ENCODE measurements at regions not wholly inside any gene's neighbourhood (a gene's known extent, or its start where the extent isn't known, plus 50 kb on each side); places are given as distances from the start of the nearest gene placed in this dataset.

DNA sequence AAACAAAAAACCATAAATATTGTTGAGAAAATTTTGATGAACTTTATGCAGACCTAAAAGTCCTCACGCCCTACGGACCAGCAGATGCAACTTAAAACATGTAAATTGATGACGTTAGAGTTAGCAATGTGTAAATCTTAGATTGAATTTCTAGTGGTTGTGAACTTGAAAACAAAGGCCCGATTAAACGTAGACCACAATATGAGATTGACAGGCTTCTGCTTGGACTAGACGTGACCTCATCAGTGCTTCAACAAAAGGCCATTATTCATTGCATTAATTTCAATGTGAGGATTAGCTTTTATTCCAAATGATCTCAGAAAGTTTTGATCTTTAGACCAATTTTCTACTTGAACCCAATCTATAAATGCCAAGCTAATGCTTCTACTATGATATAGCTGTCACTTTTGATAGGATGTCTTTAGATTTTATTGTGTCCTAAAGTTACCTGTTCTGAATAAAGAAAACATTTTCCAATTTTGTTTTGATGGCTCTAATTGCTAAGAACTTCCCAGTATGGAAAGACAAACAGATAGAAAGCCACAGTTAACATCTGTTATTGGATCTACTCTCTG lies 55.4 kb upstream of the SPPL2A start:
- H3K4me3 ChIP-seq: no peak overlapping the region
- no peak for TF ChIP-seq EZH2phosphoT487 (IDR thresholded peaks at IDR 0.05; ENCODE audit: low read depth, severe bottlenecking, unreplicated experiment)
- no peak for TF ChIP-seq EZH2 (IDR thresholded peaks at IDR 0.05; ENCODE audit: borderline replicate concordance)
- TF ChIP-seq, protein P1, sequence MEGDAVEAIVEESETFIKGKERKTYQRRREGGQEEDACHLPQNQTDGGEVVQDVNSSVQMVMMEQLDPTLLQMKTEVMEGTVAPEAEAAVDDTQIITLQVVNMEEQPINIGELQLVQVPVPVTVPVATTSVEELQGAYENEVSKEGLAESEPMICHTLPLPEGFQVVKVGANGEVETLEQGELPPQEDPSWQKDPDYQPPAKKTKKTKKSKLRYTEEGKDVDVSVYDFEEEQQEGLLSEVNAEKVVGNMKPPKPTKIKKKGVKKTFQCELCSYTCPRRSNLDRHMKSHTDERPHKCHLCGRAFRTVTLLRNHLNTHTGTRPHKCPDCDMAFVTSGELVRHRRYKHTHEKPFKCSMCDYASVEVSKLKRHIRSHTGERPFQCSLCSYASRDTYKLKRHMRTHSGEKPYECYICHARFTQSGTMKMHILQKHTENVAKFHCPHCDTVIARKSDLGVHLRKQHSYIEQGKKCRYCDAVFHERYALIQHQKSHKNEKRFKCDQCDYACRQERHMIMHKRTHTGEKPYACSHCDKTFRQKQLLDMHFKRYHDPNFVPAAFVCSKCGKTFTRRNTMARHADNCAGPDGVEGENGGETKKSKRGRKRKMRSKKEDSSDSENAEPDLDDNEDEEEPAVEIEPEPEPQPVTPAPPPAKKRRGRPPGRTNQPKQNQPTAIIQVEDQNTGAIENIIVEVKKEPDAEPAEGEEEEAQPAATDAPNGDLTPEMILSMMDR (IDR thresholded peaks at IDR 0.05; ENCODE audit: poor library complexity): no peak
- no peaks in the 10 kb centered on the region for H3K36me3 ChIP-seq (replicated peaks; ENCODE audit: insufficient read depth, low read depth)
- H3K27me3 ChIP-seq: no peaks in the 10 kb centered on the region
- no peaks in the 10 kb centered on the region for H4K20me1 ChIP-seq (ENCODE audit: insufficient read depth, poor library complexity, severe bottlenecking)
- H3K79me2 ChIP-seq: no peaks in the 10 kb centered on the region
- H3K4me1 ChIP-seq (ENCODE audit: insufficient read depth): no peaks in the 10 kb centered on the region
- no peaks in the 10 kb centered on the region for H3K9me3 ChIP-seq (ENCODE audit: low read depth)
- no peak overlapping the region for H2AFZ ChIP-seq
- no peaks in the 10 kb centered on the region for H3K9me2 ChIP-seq (replicated peaks; ENCODE audit: insufficient read depth)
- no peak for DNase-seq (ENCODE audit: low spot score)
- WGBS (ENCODE audit: low lambda C conversion rate, missing lambda C conversion rate): 87% methylated on average over 6 of the region's 6 CpGs
- no peak overlapping the region for H3K4me2 ChIP-seq
- H3K27ac ChIP-seq: no peak overlapping the region

DNA sequence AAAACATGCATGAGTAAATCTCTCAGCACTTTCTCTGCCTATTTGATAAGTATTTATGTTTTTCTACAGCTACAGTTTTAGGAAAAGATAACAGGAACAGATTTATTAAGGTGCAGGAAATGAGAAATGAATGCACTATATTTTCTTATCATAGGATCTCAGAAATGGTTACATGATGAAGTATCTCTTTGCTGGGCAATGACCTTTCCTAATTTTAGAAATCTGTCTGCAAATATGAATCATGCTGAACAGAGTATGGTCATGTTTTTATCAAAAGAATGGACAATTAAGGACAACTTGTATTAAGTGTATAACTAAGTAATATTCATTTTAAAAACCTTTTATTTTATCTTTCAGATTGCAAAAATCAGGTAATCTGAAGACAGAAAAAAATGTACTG lies 53.8 kb upstream of the SPPL2A start:
- TF ChIP-seq EZH2phosphoT487 (IDR thresholded peaks at IDR 0.05; ENCODE audit: low read depth, severe bottlenecking, unreplicated experiment): no peak
- TF ChIP-seq, protein P1 (IDR thresholded peaks at IDR 0.05; ENCODE audit: poor library complexity): no peak
- TF ChIP-seq EZH2 (IDR thresholded peaks at IDR 0.05; ENCODE audit: borderline replicate concordance): no peak
- Histone ChIP-seq H3K4me3 (no peak overlapping the region), H3K4me2 (no peak overlapping the region), H3K4me1 (ENCODE audit: insufficient read depth) (no peaks in the 10 kb centered on the region), H3K36me3 (replicated peaks; ENCODE audit: insufficient read depth, low read depth) (no peaks in the 10 kb centered on the region), H3K27me3 (no peaks in the 10 kb centered on the region), H3K27ac (no peak overlapping the region), H2AFZ (no peak overlapping the region), H3K79me2 (no peaks in the 10 kb centered on the region), H3K9me2 (replicated peaks; ENCODE audit: insufficient read depth) (no peaks in the 10 kb centered on the region), H4K20me1 (ENCODE audit: insufficient read depth, poor library complexity, severe bottlenecking) (no peaks in the 10 kb centered on the region), H3K9me3 (ENCODE audit: low read depth) (no peaks in the 10 kb centered on the region)
- DNase-seq (ENCODE audit: low spot score): no peak

DNA sequence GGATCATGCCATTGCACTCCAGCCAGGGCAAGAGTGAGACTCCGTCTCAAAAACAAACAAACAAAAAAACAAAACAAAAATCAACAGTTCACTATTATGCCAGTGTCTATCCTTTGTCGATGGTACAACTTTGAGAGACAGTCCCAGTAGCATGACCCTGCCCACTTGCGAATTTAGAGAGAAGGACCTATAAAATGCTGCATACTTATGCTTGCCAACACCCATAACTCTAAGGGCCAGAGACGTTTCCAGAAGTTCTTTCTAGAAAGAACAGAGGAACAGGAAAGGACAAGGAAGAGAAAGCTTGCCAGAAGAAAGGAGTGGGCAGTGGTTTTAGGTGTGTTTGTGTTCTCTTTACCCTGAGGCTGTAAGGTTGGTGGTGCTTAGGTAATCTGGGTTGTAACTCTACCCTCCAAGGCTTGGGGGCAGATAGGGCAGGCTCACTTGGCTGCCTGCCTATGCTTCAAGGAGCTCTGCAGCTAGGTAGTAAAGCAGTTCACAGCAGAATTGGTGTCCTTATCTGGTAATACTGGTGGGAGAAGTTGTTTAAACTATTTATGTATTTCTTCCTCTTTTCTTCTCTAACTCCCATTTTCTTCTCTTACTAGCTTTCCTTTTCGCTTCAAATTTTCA lies 50.6 kb upstream of the SPPL2A start:
- no peak for DNase-seq (ENCODE audit: low spot score)
- H3K9me3 ChIP-seq (ENCODE audit: low read depth): no peaks in the 10 kb centered on the region

More for the DNA sequence above, 50.6 kb upstream of the SPPL2A start:
- Histone ChIP-seq H3K4me1 (ENCODE audit: insufficient read depth) (no peaks in the 10 kb centered on the region), H3K27ac (no peak overlapping the region), H3K4me2 (no peak overlapping the region), H3K9me2 (replicated peaks; ENCODE audit: insufficient read depth) (no peaks in the 10 kb centered on the region), H3K36me3 (replicated peaks; ENCODE audit: insufficient read depth, low read depth) (no peaks in the 10 kb centered on the region), H3K4me3 (no peak overlapping the region), H2AFZ (no peak overlapping the region), H3K27me3 (no peaks in the 10 kb centered on the region), H4K20me1 (ENCODE audit: insufficient read depth, poor library complexity, severe bottlenecking) (no peaks in the 10 kb centered on the region), H3K79me2 (no peaks in the 10 kb centered on the region)
- TF ChIP-seq EZH2phosphoT487 (IDR thresholded peaks at IDR 0.05; ENCODE audit: low read depth, severe bottlenecking, unreplicated experiment) (no peak), EZH2 (IDR thresholded peaks at IDR 0.05; ENCODE audit: borderline replicate concordance) (no peak)
- TF ChIP-seq, protein P1 (IDR thresholded peaks at IDR 0.05; ENCODE audit: poor library complexity): no peak
- WGBS (ENCODE audit: low lambda C conversion rate, missing lambda C conversion rate): 89% methylated on average over 5 of the region's 5 CpGs

Measured in hepatocyte (in vitro differentiated cells).